ELF-1 (cell line): ENCODE measurements at regions not wholly inside any gene's neighbourhood (a gene's known extent, or its start where the extent isn't known, plus 50 kb on each side); places are given as distances from the start of the nearest gene placed in this dataset.
A peak's percentile ranks its signal among the peaks of the same experiment; 100 is the strongest.

Source experiments
- DNase-seq: peaks from one replicate; pipeline ENCODE4 v3.0.0-alpha.2; 2016; ENCODE audit warnings: low read depth, low spot score

DNA sequence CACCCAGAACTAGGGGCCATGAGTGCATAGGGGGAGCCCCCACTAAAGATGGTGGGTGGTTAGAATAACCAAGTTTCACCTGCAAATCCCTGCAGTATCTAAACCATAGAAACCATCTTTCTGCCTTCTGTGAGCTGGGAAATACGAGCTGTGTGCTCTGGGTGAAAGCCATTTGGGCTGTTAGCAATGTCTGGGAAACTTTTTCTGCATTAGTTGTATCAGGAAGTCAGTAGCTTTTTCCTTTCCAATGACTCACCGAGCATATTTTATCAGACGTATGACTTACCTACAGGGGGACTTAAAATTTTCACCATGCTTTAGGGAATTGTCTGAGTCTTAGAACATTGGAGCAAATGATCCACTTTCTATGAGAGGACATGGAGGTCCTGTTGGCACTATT, 584.0 kb downstream of the QKI start:
- DNase-seq: no peak

DNA sequence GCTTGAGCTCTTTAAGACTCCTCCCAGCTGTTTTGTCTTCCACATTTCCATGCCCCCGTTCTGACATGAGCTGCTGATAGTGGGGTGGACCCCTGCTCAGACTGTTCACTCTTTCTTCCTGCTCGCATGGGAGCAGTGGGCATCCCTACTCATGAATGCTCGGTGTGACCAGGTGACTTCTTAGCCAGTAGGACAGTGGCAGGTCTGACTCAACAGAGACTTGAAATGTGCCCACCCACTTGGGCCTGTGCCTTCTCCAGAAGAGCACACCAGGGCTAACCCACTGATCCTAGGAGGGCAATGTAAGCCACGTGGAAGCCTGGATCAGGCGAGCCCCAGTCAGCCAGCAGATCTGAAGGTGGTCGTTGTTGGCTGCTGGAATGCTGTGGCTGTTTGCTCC, 582.0 kb downstream of the QKI start:
- no peak for DNase-seq

DNA sequence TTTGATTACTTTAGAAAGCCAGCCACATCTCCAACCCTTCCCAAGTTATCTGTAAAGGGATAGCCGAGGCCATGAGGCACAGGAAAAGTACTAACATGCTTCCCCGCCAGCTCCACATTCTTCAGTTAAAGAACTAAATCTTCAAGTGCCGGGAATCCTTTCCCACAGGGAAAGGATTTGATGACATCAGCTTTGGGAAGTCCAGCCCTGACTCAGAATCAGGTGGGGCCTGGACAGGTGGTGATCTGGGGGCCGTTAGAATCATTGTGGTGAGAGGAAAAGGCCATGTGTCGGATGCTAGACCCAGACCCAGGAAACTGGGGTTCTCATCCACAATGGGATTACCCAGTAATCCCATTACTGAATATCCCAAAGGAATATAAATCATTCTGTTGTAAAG, 580.0 kb downstream of the QKI start:
- DNase-seq: no peak

GRCh38 chr6:163992701-163993100, 578.2 kb downstream of the QKI start:
- no peak for DNase-seq

GRCh38 chr6:163992056-163992455, 577.5 kb downstream of the QKI start:
- DNase-seq: no peak

- DNase-seq: no peak
Observed at GRCh38 chr6:163991321-163991720, 576.8 kb downstream of the QKI start.

GRCh38 chr6:163986313-163986712, 571.8 kb downstream of the QKI start:
- no peak for DNase-seq

DNA sequence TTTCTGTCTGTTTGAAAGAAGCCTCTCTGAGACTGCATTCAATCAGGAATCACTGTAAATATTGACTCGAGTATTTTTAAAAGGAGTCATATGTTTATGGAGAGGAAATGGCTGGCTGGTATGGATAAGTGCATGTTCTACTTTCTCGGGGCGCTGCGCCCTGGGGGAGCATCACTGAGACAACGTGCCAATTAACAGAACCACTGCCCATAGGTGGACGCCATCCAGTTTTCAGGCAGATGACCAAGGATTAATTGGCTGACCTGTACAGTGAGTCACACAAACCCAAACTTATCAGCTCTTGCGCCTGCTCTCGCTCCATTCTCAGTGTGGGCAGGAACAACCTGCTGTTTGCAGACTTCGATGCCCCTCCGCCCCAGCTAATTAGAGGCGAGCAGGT, 571.2 kb downstream of the QKI start:
- no peak for DNase-seq

DNA sequence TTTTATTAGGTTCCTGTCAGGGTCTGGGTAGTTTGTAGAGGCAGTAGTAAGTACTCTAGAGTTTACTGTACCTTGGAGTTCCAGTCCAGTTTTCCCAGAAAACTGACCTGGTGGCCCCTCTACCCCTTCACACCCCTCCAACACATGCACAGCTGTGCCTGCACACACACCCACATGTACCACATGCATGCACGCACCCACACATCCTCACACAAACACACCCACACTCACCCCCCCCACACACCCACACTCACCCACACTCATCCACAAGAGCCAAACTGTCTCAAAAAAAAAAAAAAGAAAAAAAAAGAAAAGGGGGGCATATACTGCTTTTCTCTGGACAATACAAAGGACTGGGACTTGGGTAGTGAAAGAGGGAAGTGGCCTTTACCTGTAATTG, 570.5 kb downstream of the QKI start:
- no peak for DNase-seq

GRCh38 chr6:163984124-163984936, 569.8 kb downstream of the QKI start:
- DNase-seq: no peak

- DNase-seq: no peak
Observed at GRCh38 chr6:163983679-163984078, 569.2 kb downstream of the QKI start.

- DNase-seq: no peak
Observed at GRCh38 chr6:163974322-163974721, 559.8 kb downstream of the QKI start.

DNA sequence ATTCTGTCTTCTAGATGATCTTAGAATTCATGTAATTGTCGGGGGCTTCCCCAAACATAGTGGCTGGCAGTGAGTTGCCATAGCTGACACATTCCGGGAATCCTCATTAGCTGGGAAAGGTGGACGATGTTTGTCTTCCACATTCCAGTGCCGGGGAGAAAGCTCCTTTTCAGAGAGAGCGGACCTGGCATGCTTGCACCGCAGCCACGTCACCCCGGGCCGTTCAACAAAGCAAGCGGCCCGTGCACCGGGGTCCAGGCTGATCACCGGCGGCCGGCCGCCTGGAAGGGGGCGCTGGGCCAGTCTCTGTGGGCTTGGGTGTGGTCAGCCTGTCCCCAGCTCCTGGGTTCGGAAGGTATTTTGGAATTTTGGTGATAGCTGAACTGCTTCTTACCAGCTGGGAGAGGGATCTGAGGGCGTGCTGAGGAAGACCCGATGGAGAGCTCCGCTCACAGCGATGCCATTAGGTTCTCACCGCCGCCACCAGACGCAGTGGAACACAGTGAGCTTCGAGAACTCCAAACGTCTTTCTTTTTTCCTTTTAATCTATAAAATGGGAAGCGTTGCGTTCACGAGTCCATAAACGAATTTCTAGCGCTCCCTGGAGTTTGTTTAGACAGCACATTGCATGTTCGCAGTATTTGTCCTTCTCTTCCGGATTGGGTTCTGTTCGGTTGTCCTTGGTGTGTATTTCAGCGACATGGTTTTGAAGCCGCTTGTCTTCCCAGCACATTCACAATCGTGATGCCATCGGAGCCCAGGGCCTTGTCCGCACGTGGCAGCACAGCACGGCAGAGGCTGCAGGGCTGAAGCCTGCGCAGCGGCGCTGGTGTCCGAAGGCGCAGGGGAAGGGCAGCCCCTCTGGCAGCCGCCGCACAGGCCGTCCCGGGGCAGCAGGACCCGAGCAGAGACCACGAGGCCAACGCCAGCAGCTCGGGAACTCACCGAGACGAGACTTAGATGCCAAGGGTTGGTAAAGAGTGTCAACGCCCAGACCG, 557.6 kb downstream of the QKI start:
- DNase-seq: peak; percentile 80

- no peak for DNase-seq
Observed at GRCh38 chr6:163970846-163971564, 556.5 kb downstream of the QKI start.

DNA sequence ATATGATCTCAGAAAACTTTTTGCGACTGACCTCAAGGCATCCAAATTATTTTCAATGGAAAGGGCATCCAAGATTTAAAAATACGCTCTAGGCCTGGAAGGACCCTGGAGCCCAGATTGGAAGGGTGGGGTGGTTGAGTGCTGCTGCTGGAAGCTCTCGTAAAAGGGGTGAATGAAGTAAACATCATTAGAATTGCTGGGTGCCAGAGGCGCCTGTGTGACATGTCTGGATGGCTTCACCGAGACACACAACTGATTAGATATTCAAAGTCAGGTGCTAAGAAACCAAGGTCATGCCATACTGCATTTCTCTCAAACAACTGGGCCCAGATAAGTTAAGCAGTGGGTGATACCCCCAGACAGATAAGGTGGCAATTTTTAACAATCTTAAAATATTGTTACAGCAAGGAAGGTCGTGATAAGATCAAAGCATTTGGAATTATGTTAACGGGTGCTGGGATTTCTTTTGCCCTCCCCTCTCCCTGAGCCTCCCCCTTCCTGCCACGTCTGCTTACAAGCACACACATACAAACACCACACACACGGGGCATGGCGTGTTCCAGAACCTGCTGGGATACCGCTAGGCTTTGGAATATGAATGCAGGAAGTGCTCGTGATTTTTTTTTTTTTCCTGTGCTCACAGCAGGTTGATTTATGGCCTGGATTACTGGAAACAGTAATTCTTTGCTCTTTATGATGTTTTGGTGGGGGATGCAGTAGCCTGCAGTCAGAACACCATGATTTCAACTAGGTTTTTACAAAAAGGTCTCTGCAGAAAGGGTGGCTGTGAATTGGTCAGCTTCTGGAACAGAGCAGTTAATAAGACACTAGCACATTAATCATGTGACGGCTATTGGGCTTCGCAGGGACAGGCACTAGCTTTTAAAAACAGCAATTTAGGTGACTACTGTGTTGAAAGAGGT, 551.2 kb downstream of the QKI start:
- peak; percentile 51 for DNase-seq

DNA sequence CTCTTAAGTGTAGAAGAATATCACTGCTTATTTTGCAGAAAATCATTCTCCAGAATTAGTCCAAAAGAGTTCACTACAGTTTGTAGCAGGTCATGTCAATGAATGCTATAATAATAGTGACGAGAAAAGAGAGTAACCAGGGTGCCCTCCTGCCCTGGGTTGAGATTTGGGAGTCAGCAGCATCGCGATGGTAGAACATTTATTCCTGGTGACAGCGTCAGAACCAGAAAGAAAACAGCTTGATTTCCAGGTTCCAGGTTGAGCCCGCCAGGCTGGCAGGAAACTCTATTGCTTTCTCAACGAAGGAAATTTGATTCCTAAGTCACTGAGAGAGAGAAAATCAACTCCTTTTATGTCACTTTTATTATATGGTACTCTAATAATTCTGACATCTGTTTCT, 550.3 kb downstream of the QKI start:
- DNase-seq: no peak

- DNase-seq: no peak
Observed at GRCh38 chr6:163963205-163964120, 548.9 kb downstream of the QKI start.

DNA sequence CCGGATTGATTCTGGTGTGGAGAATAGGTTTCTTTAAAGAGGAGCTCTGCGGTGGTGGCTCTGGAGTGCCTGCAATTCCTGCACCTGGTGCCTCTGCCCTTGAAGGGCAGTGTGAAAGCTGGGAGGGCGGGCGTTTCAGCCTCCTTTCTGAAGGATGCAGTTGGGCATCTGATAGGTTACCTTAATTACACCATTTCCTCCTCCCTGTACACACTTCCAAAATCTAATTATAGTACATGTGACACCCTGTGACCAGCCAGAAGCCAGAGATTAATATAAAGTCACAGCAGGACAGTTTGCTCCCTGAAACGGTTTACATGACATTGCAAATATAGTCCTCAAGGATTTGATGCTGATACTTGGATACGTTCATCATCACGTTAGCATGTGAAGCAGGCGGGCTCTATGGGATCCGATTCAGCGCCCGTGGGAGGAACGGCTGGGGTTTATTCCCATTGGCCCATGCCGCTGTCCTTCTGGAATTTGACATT, 548.2 kb downstream of the QKI start:
- DNase-seq: no peak

- no peak for DNase-seq
Observed at GRCh38 chr6:163960128-163960527, 545.6 kb downstream of the QKI start.

DNA sequence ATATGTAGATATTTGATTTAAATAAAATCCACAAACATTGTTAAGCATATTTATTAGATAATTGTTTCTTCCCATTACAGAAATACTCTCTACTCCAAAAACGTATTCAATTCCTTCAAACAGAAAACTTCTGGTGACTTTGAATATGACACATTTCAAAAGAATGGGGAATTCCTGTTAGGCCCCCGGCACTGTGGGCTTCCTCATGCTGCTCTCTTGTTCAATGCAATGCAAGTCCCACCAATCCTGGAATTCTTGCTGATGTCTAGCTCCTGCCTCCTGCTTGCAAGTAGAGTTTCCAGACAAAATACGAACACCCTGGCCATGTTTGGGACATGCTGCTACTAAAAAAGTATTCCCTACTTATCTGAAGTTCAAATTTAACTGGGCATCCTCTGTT, 544.1 kb downstream of the QKI start:
- DNase-seq: peak; percentile 54
